Spleen (tissue), 11 donors: ENCODE measurements at regions not wholly inside any gene's neighbourhood (a gene's known extent, or its start where the extent isn't known, plus 50 kb on each side); places are given as distances from the start of the nearest gene placed in this dataset.

Experiments used
- DNase-seq: peaks from one replicate; pipeline ENCODE4 v3.0.0-alpha.2; 2020
- H3K27ac ChIP-seq, 8 donors: fragments of 200-600 bp; sonication (generic) in 7 of 8; 1 replicate in 4 of 8; 2 replicates in 4 of 8; pipeline versions ENCODE4 v1.5.0 to v1.8.0; 2016 to 2021; ENCODE audit warnings: inconsistent platforms in 4 of 8, mild to moderate bottlenecking in 4 of 8, moderate library complexity in 1 of 8
- H3K27me3 ChIP-seq, 7 donors: fragments of 200-600 bp; sonication (generic) in 6 of 7; replicated peaks in 1 of 7; 1 replicate in 4 of 7; 2 replicates in 3 of 7; pipeline versions ENCODE4 v1.5.0 to v1.8.0; 2016 to 2021; ENCODE audit warnings: inconsistent platforms in 3 of 7, mild to moderate bottlenecking in 1 of 7
- H3K36me3 ChIP-seq, 6 donors: fragments of 200-600 bp; sonication (generic) in 5 of 6; 1 replicate in 4 of 6; 2 replicates in 2 of 6; pipeline versions ENCODE4 v1.5.0 to v1.8.0; 2016 to 2021; ENCODE audit warnings: inconsistent platforms in 2 of 6
- H3K4me1 ChIP-seq, 6 donors: fragments of 200-600 bp; sonication (generic) in 5 of 6; 1 replicate in 3 of 6; 2 replicates in 3 of 6; pipeline versions ENCODE4 v1.5.0 to v1.8.0; 2016 to 2021; ENCODE audit warnings: inconsistent platforms in 3 of 6
- H3K4me3 ChIP-seq, 8 donors: fragments of 200-600 bp; sonication (generic) in 7 of 8; 1 replicate in 4 of 8; 2 replicates in 4 of 8; pipeline versions ENCODE4 v1.5.0 to v1.8.0; 2016 to 2021; ENCODE audit warnings: inconsistent platforms in 4 of 8, mild to moderate bottlenecking in 4 of 8, moderate library complexity in 2 of 8
- H3K9me3 ChIP-seq, 8 donors: fragments of 200-600 bp; sonication (generic) in 7 of 8; 1 replicate in 4 of 8; 2 replicates in 4 of 8; pipeline versions ENCODE4 v1.5.0 to v1.8.0; 2016 to 2021; ENCODE audit warnings: inconsistent platforms in 4 of 8
- POLR2A ChIP-seq, 3 donors: fragments of 450-650 bp; IDR thresholded peaks; one replicate each; pipeline ENCODE4 v1.5.1; 2017; ENCODE audit warnings: antibody characterized with exemption in 3 of 3, mild to moderate bottlenecking in 1 of 3
- POLR2AphosphoS5 ChIP-seq, 3 donors: sonication (generic); formaldehyde crosslinking; IDR thresholded peaks; one replicate each; pipeline ENCODE4 v1.5.1; 2017; ENCODE audit warnings: antibody characterized with exemption in 3 of 3
- WGBS, 5 donors: extraction: QIAGEN DNeasy Blood & Tissue Kit in 3 of 5; methylation state at CpG; one replicate each; pipeline versions ENCODE4 v1.1.5 to v1.1.7; 2013 to 2018; 5-methylcytosine and 5-hydroxymethylcytosine counted together
- intact Hi-C: fragments of 100-400 bp; cut with DNase I; formaldehyde crosslinking; loops from one replicate; pipeline ENCODE4 v1.15.0; 2023; ENCODE audit warnings: low total_unique reads
- TF ChIP-seq, protein P1 (sequence below), 11 experiments: fragments of 200-600 bp in 7 of 11; fragments of 450-650 bp in 4 of 11; sonication (generic) in 4 of 11; IDR thresholded peaks in 8 of 11; conservative IDR thresholded peaks in 3 of 11; 1 replicate in 7 of 11; 2 replicates in 4 of 11; pipeline versions ENCODE4 v1.4.0 to v1.8.0; 2016 to 2021; ENCODE audit warnings: antibody characterized with exemption in 11 of 11, inconsistent platforms in 4 of 11, mild to moderate bottlenecking in 1 of 11
- donor health status: healthy with polysubstance abuse.
- donor health status: DM: no; HTN: no; CAD: no; lungs with moderate emphysema.
- donor health status: DM: no; HTN: no; CAD: no.
- donor health status: Bipolar disorder and iron deficiency.
- donor health status: healthy.
- donor health status: DM: no; HTN: no; CAD: no.
- donor health status: DM: yes; HTN: yes; CAD: no.

DNA sequence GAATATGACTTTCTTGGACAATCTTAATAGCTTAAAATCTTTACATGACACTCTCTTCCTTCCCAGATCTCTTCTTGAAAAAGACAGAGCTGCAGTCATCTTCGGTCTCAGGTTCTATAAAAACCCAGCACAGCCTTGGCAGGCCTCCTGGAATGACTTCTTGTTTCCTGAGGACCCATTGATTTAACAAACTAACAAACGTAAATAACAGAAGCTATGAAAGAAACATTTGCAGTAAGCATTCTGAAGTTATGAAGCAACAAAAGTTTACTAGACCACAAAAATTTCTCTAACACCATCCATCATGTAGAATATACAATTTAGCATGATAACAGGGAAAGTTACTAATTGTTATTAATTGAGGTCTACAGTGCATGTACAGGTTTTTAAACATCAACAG, 62.8 kb upstream of the STARD13 start:
- Histone ChIP-seq H3K27me3 (peaks cover 0 to 28% (median 0%) of the 10 kb centered on the region in 7 donors), H3K36me3 (no peaks in the 10 kb centered on the region), H3K4me3 (no peak overlapping the region), H3K9me3 (no peaks in the 10 kb centered on the region), H3K27ac (no peak overlapping the region), H3K4me1 (peaks cover 8 to 47% (median 31%) of the 10 kb centered on the region in 6 donors)
- DNase-seq = no peak
- WGBS, 5 donors = 58 to 74% (median 66%) methylated on average over 2 of the region's 2 CpGs
- TF ChIP-seq, protein P1, sequence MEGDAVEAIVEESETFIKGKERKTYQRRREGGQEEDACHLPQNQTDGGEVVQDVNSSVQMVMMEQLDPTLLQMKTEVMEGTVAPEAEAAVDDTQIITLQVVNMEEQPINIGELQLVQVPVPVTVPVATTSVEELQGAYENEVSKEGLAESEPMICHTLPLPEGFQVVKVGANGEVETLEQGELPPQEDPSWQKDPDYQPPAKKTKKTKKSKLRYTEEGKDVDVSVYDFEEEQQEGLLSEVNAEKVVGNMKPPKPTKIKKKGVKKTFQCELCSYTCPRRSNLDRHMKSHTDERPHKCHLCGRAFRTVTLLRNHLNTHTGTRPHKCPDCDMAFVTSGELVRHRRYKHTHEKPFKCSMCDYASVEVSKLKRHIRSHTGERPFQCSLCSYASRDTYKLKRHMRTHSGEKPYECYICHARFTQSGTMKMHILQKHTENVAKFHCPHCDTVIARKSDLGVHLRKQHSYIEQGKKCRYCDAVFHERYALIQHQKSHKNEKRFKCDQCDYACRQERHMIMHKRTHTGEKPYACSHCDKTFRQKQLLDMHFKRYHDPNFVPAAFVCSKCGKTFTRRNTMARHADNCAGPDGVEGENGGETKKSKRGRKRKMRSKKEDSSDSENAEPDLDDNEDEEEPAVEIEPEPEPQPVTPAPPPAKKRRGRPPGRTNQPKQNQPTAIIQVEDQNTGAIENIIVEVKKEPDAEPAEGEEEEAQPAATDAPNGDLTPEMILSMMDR (IDR thresholded peaks at IDR 0.05 in 8 of 11, conservative IDR thresholded peaks at IDR 0.05 in 3 of 11) = no peak
- no peak for TF ChIP-seq POLR2AphosphoS5 (IDR thresholded peaks at IDR 0.05)
- no peak for TF ChIP-seq POLR2A (IDR thresholded peaks at IDR 0.05)
- intact Hi-C loops = no loop called here

DNA sequence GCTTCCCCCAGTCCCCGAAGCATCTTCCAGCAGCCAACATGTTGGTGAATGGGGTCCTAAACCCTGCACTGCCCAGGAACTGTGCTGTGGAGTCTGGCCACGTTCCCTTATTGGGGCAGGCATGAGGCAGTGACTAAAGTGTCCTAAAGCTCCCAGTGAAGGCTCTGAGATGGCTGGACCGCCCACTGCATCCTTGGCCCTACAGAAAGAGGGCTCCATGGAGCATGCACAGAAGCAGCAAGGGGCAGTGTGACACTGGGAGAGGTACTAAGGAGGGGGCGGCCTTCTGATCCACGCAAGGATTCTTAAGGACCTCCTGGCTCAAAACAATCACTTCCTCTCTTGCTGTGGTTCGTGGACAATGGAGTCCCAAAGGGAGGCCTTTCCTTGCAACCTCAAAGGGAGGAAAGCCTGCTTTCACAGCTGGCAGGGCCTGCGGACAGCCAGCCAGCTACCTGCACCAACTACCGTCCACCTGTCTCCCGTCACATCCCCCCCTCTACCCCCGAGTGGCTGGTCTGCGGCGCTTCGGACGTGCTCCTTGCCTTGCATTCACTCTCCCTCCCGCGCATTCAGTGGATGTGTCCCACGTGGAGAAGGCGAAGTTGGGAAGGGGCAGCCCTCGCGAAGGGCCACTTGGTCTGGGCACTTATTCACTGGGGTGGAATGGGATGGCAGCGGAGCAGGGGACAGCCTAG, 63.9 kb upstream of the STARD13 start:
- WGBS, 5 donors = 52 to 70% (median 58%) methylated on average over 18 to 21 of the region's 21 CpGs

DNA sequence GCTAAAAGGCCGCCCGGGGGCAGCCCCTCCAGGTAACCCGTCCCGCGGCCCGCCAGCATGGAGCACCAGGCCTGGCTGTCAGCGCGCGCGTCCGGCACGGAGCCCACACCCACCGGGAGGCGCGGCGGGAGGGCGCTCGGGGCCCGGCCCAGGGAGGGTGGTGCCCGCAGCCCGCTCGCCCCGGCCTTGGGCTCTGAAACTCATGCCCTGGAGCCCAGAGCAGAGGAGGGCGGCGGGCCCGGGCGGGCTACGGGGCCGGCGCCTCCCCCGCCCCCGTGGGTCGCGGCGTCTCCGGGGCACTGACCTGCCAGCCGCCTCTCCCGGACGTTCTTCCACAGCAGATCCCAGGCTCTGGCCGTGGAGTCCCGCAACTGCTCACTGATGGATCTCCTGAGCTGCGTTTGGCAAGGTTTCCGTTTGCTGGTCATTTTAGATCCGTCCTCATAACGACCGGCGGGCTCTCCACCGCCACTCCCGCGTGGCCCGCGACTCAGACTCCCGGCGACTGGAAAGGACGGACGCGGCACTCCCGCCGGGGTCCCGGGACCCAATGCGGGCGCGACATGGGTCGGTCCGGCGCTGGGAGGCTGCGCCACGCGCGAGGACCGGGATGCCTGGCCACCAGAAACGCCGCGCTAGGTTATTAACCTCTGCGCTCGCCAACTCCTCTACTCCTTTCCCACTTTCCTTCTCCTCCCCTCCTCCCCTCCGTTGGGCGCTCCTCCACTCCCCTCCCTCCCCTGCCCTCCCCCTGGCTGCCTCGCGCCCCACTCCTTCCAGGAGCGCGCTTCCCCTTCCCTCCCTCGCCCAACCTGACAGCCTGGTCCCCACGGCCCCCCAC, 64.7 kb upstream of the STARD13 start:
- TF ChIP-seq POLR2AphosphoS5 (IDR thresholded peaks at IDR 0.05) (peak; percentile 62 to 76 (median 70)), POLR2A (IDR thresholded peaks at IDR 0.05) (no peak)
- TF ChIP-seq, protein P1 (IDR thresholded peaks at IDR 0.05 in 8 of 11, conservative IDR thresholded peaks at IDR 0.05 in 3 of 11) = no peak
- H3K4me1 ChIP-seq = peaks cover 11 to 61% (median 40%) of the 10 kb centered on the region in 6 donors
- peak overlapping the region; percentile 80 to 89 (median 86) for H3K27ac ChIP-seq
- intact Hi-C loops = no loop called here
- peak; percentile 88 for DNase-seq
- peak overlapping the region; percentile 38 to 75 (median 47) for H3K4me3 ChIP-seq
- 3 to 9% (median 4%) methylated on average over 32 to 84 of the region's 84 CpGs for WGBS, 5 donors
- H3K36me3 ChIP-seq = no peaks in the 10 kb centered on the region
- H3K9me3 ChIP-seq = no peaks in the 10 kb centered on the region
- H3K27me3 ChIP-seq = peaks cover 0 to 28% (median 0%) of the 10 kb centered on the region in 7 donors

More for the DNA sequence above, 63.9 kb upstream of the STARD13 start:
- TF ChIP-seq POLR2AphosphoS5 (IDR thresholded peaks at IDR 0.05) (no peak), POLR2A (IDR thresholded peaks at IDR 0.05) (no peak)
- TF ChIP-seq, protein P1 (IDR thresholded peaks at IDR 0.05 in 8 of 11, conservative IDR thresholded peaks at IDR 0.05 in 3 of 11) = no peak
- no peaks in the 10 kb centered on the region for H3K9me3 ChIP-seq
- peaks cover 11 to 58% (median 40%) of the 10 kb centered on the region in 6 donors for H3K4me1 ChIP-seq
- H3K36me3 ChIP-seq = no peaks in the 10 kb centered on the region
- peak overlapping the region; percentile 80 to 89 (median 86) for H3K27ac ChIP-seq
- peak overlapping the region; percentile 38 to 75 (median 47) for H3K4me3 ChIP-seq
- intact Hi-C loops = no loop called here
- H3K27me3 ChIP-seq = peaks cover 0 to 28% (median 0%) of the 10 kb centered on the region in 7 donors
- no peak for DNase-seq

DNA sequence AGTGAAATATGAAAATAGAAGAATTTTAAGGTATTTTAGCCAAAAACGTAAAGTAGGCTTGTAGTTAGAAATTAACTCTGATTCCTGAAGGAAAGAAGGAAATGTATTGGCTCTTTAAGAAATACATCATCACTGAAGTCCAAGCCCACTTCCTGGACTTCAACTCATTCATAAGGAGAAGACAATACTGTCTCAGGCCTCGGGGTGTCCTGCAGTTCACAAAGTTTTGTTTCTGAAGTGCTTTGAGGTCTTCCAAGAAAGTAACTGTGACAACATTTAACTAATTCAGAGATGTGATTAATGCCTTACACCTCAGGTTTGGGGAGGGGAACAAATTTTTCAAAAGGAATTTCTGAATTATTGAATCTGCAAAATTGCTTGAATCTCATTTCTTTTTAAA, 65.8 kb upstream of the STARD13 start:
- Histone ChIP-seq H3K4me1 (peaks cover 11 to 64% (median 40%) of the 10 kb centered on the region in 6 donors), H3K9me3 (no peaks in the 10 kb centered on the region), H3K27ac (peak overlapping the region in 5 of 8 donors; percentile 81 to 89 (median 88)), H3K27me3 (peaks cover 0 to 28% (median 0%) of the 10 kb centered on the region in 7 donors), H3K4me3 (peak overlapping the region in 2 of 8 donors; percentile 66 to 75), H3K36me3 (no peaks in the 10 kb centered on the region)
- DNase-seq = no peak
- no peak for TF ChIP-seq POLR2AphosphoS5 (IDR thresholded peaks at IDR 0.05)
- no peak for TF ChIP-seq POLR2A (IDR thresholded peaks at IDR 0.05)
- TF ChIP-seq, protein P1 (IDR thresholded peaks at IDR 0.05 in 8 of 11, conservative IDR thresholded peaks at IDR 0.05 in 3 of 11) = peak in 2 of 11 experiments; percentile 7 to 26
- intact Hi-C loops = no loop called here
- WGBS, 5 donors = 23 to 59% (median 36%) methylated on average over 2 of the region's 2 CpGs
